HEK293 (cell line): ENCODE measurements at regions not wholly inside any gene's neighbourhood (a gene's known extent, or its start where the extent isn't known, plus 50 kb on each side); places are given as distances from the start of the nearest gene placed in this dataset.

ENCODE experiments used
- CTCF ChIA-PET: fragments of 350-600 bp; formaldehyde crosslinking; extraction: SDS; loops from one replicate; lab custom pipeline; 2021; ENCODE audit warnings: antibody characterized with exemption; lab: Yijun Ruan, JAX
- POLR2A ChIA-PET: fragments of 300-600 bp; formaldehyde crosslinking; extraction: SDS; loops from one replicate; lab custom pipeline; 2020; ENCODE audit warnings: antibody characterized with exemption, inconsistent platforms; lab: Yijun Ruan, JAX
- H3K27ac ChIP-seq: fragments of 200-500 bp; sonication (Bioruptor generic); 2 replicates; pipeline ENCODE4 v1.5.1; 2014; ENCODE audit warnings: low read depth, low read length, control low read depth, inconsistent platforms; ENCODE audit errors: extremely low read depth
- H3K36me3 ChIP-seq, 2 experiments: fragments of 200-500 bp in 1 of 2; sonication (Bioruptor generic) in 1 of 2; 1 replicate in 1 of 2; 2 replicates in 1 of 2; pipeline ENCODE4 v1.5.1; 2014 to 2017; ENCODE audit warnings: inconsistent platforms in 2 of 2, low read length in 2 of 2; ENCODE audit not compliant: control insufficient read depth in 2 of 2, insufficient read depth in 1 of 2
- H3K4me1 ChIP-seq: fragments of 200-500 bp; sonication (Bioruptor generic); 2 replicates; pipeline ENCODE4 v1.5.1; 2014; ENCODE audit warnings: mild to moderate bottlenecking, low read length, inconsistent platforms; ENCODE audit not compliant: control insufficient read depth, insufficient read depth
- H3K4me3 ChIP-seq: 2 replicates; pipeline ENCODE4 v1.5.1; 2011; ENCODE audit warnings: low read depth, mild to moderate bottlenecking, control low read depth, low read length, moderate library complexity
- H3K9me3 ChIP-seq: fragments of 200-500 bp; sonication (Bioruptor generic); 2 replicates; pipeline ENCODE4 v1.5.1; 2014; ENCODE audit warnings: low read depth, low read length, inconsistent platforms; ENCODE audit not compliant: control insufficient read depth, insufficient read depth
- CTCF ChIP-seq: fragments of 450-650 bp; formaldehyde crosslinking; IDR thresholded peaks from 2 replicates; pipeline ENCODE4 v1.5.1; 2016; ENCODE audit warnings: missing biosample characterization, missing genetic modification characterization
- ELK4 ChIP-seq: IDR thresholded peaks from 2 replicates; pipeline ENCODE4 v1.6.1; 2011; ENCODE audit warnings: mild to moderate bottlenecking, low read depth, low read length, borderline replicate concordance
- INSM2 ChIP-seq: fragments of 450-650 bp; formaldehyde crosslinking; IDR thresholded peaks from 2 replicates; pipeline ENCODE4 v1.5.1; 2016; ENCODE audit warnings: missing biosample characterization, missing genetic modification characterization
- KLF9 ChIP-seq: fragments of 450-650 bp; formaldehyde crosslinking; IDR thresholded peaks from 2 replicates; pipeline ENCODE4 v1.5.1; 2016; ENCODE audit warnings: missing biosample characterization, missing genetic modification characterization, low read depth
- TCF7L2 ChIP-seq: IDR thresholded peaks from 2 replicates; pipeline ENCODE4 v1.6.1; 2011; ENCODE audit warnings: low read depth, mild to moderate bottlenecking, inconsistent platforms, low read length, moderate library complexity, borderline replicate concordance
- ZBTB21 ChIP-seq: fragments of 450-650 bp; formaldehyde crosslinking; IDR thresholded peaks from 2 replicates; pipeline ENCODE4 v1.5.1; 2017; ENCODE audit warnings: missing biosample characterization, missing genetic modification characterization
- ZBTB48 ChIP-seq: fragments of 450-650 bp; formaldehyde crosslinking; IDR thresholded peaks from 2 replicates; pipeline ENCODE4 v1.5.1; 2016; ENCODE audit warnings: missing biosample characterization, missing genetic modification characterization
- ZBTB6 ChIP-seq: fragments of 450-650 bp; formaldehyde crosslinking; IDR thresholded peaks from 2 replicates; pipeline ENCODE4 v1.5.1; 2017; ENCODE audit warnings: missing biosample characterization, missing genetic modification characterization
- ZEB2 ChIP-seq: fragments of 450-650 bp; formaldehyde crosslinking; IDR thresholded peaks from 2 replicates; pipeline ENCODE4 v1.5.1; 2016; ENCODE audit warnings: missing biosample characterization, missing genetic modification characterization
- ZNF140 ChIP-seq: fragments of 450-650 bp; formaldehyde crosslinking; IDR thresholded peaks from 2 replicates; pipeline ENCODE4 v1.5.1; 2016; ENCODE audit warnings: missing biosample characterization, missing genetic modification characterization
- ZNF2 ChIP-seq: fragments of 450-650 bp; formaldehyde crosslinking; IDR thresholded peaks from 2 replicates; pipeline ENCODE4 v1.5.1; 2016; ENCODE audit warnings: missing biosample characterization, missing genetic modification characterization
- ZNF302 ChIP-seq: fragments of 450-650 bp; formaldehyde crosslinking; IDR thresholded peaks from 2 replicates; pipeline ENCODE4 v1.5.1; 2016; ENCODE audit warnings: missing biosample characterization, missing genetic modification characterization, low read depth
- ZNF335 ChIP-seq: fragments of 450-650 bp; formaldehyde crosslinking; conservative IDR thresholded peaks from 2 replicates; pipeline ENCODE4 v1.5.1; 2016; ENCODE audit warnings: missing biosample characterization, missing genetic modification characterization
- ZNF501 ChIP-seq: fragments of 450-650 bp; formaldehyde crosslinking; IDR thresholded peaks from 2 replicates; pipeline ENCODE4 v1.5.1; 2016; ENCODE audit warnings: missing biosample characterization, missing genetic modification characterization
- ZNF518A ChIP-seq: fragments of 450-650 bp; formaldehyde crosslinking; conservative IDR thresholded peaks from 2 replicates; pipeline ENCODE4 v1.5.1; 2016; ENCODE audit warnings: low read depth, missing biosample characterization, missing genetic modification characterization
- ZNF530 ChIP-seq: fragments of 450-650 bp; formaldehyde crosslinking; IDR thresholded peaks from 2 replicates; pipeline ENCODE4 v1.5.1; 2016; ENCODE audit warnings: low read depth, missing biosample characterization, missing genetic modification characterization
- ZNF558 ChIP-seq: fragments of 450-650 bp; formaldehyde crosslinking; IDR thresholded peaks from 2 replicates; pipeline ENCODE4 v1.5.1; 2016; ENCODE audit warnings: missing biosample characterization, missing genetic modification characterization
- ZNF596 ChIP-seq: fragments of 450-650 bp; IDR thresholded peaks from 2 replicates; pipeline ENCODE4 v1.5.0; 2018; ENCODE audit warnings: missing biosample characterization, mild to moderate bottlenecking, missing genetic modification characterization, moderate library complexity
- ZNF777 ChIP-seq: fragments of 450-650 bp; formaldehyde crosslinking; IDR thresholded peaks from 2 replicates; pipeline ENCODE4 v1.5.1; 2017; ENCODE audit warnings: missing biosample characterization, missing genetic modification characterization, borderline replicate concordance

GRCh38 chr2:59882822-59883221 lies 670.6 kb downstream of the BCL11A start:
- Histone ChIP-seq H3K4me3 (no peak overlapping the region), H3K27ac (no peak overlapping the region), H3K4me1 (no peaks in the 10 kb centered on the region), H3K36me3 (no peaks in the 10 kb centered on the region), H3K9me3 (no peaks in the 10 kb centered on the region)
- CTCF ChIA-PET = no interaction called here
- POLR2A ChIA-PET = no interaction called here
- TF ChIP-seq ELK4 = no peak
- TF ChIP-seq ZBTB48 (tag by site-specific recombination) = no peak
- TF ChIP-seq ZNF596 (tag by site-specific recombination) = no peak

GRCh38 chr2:59882279-59882678 lies 671.2 kb downstream of the BCL11A start:
- POLR2A ChIA-PET = no interaction called here

More at GRCh38 chr2:59882279-59882678, 671.2 kb downstream of the BCL11A start:
- H3K27ac ChIP-seq = no peak overlapping the region
- no peaks in the 10 kb centered on the region for H3K9me3 ChIP-seq
- CTCF ChIA-PET = no interaction called here
- TF ChIP-seq ZNF558 (tag by site-specific recombination) = no peak
- TF ChIP-seq KLF9 = no peak
- no peak for TF ChIP-seq ZNF2 (tag by site-specific recombination)
- TF ChIP-seq ZNF335 (tag by site-specific recombination) = no peak
- TF ChIP-seq ZNF302 (tag by site-specific recombination) = no peak
- no peak for TF ChIP-seq TCF7L2
- TF ChIP-seq ZBTB6 (tag by site-specific recombination) = no peak
- no peak for TF ChIP-seq ZBTB21 (tag by site-specific recombination)
- no peak for TF ChIP-seq ZNF518A (tag by site-specific recombination)
- no peak for TF ChIP-seq ZNF140 (tag by site-specific recombination)
- TF ChIP-seq ZNF530 (tag by site-specific recombination) = no peak
- no peak for TF ChIP-seq ZNF777
- no peak for TF ChIP-seq CTCF (tag by site-specific recombination)
- TF ChIP-seq ZEB2 = no peak
- TF ChIP-seq INSM2 (tag by site-specific recombination) = no peak
- TF ChIP-seq ZNF501 = no peak
- H3K4me1 ChIP-seq = no peaks in the 10 kb centered on the region
- H3K4me3 ChIP-seq = no peak overlapping the region
- H3K36me3 ChIP-seq = no peaks in the 10 kb centered on the region
